ENCODE measurements at regions not wholly inside any gene's neighbourhood (a gene's known extent, or its start where the extent isn't known, plus 50 kb on each side); places are given as distances from the start of the nearest gene placed in this dataset.

GRCh38 chr9:1747417-1747967 lies 267.7 kb upstream of the SMARCA2 start:
- Histone ChIP-seq H3K27me3 (ENCODE audit: insufficient read depth, insufficient read length) (no peaks in the 10 kb centered on the region), H3K36me3 (ENCODE audit: insufficient read depth, insufficient read length, low read length) (no peaks in the 10 kb centered on the region), H3K4me3 (ENCODE audit: insufficient read length, low read depth) (no peak overlapping the region), H3K9ac (ENCODE audit: insufficient read length, low read depth) (no peak overlapping the region), H3K4me1 (ENCODE audit: insufficient read depth, insufficient read length) (no peaks in the 10 kb centered on the region), H3K9me3 (ENCODE audit: insufficient read depth, low read length) (no peaks in the 10 kb centered on the region)
- TF ChIP-seq SUZ12 (IDR thresholded peaks at IDR 0.05; ENCODE audit: extremely low read depth, insufficient read depth, insufficient read length) (no peak), ZNF274 (IDR thresholded peaks at IDR 0.05; ENCODE audit: low read depth, low read length) (no peak), YY1 (IDR thresholded peaks at IDR 0.05; ENCODE audit: insufficient read depth, insufficient read length) (no peak)
- no peak for DNase-seq (ENCODE audit: low read depth, low spot score)

DNA sequence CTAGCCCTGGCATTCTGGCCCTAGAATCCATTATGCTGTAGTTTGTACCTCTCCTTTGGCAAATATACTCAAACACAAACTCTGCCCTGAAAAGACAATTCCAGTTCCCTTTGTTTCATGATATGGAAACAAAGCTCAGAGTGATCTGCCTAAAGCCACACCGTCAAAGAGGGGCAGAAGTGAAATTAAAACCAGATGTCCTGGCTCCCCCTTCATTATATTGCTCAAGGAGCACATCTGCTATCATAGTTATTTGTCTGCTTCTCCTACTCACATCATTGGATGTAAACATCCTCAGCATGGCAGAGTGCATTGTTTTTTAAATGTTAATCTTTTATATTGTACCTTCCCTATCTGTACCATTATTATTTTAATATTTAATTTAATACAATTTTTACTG lies 266.7 kb upstream of the SMARCA2 start:
- TF ChIP-seq SUZ12 (IDR thresholded peaks at IDR 0.05; ENCODE audit: extremely low read depth, insufficient read depth, insufficient read length) (no peak), YY1 (IDR thresholded peaks at IDR 0.05; ENCODE audit: insufficient read depth, insufficient read length) (no peak), ZNF274 (IDR thresholded peaks at IDR 0.05; ENCODE audit: low read depth, low read length) (no peak)
- no peaks in the 10 kb centered on the region for H3K4me1 ChIP-seq (ENCODE audit: insufficient read depth, insufficient read length)
- no peaks in the 10 kb centered on the region for H3K9me3 ChIP-seq (ENCODE audit: insufficient read depth, low read length)
- H3K9ac ChIP-seq (ENCODE audit: insufficient read length, low read depth): no peak overlapping the region
- H3K27me3 ChIP-seq (ENCODE audit: insufficient read depth, insufficient read length): no peaks in the 10 kb centered on the region
- H3K4me3 ChIP-seq (ENCODE audit: insufficient read length, low read depth): no peak overlapping the region
- DNase-seq (ENCODE audit: low read depth, low spot score): no peak
- H3K36me3 ChIP-seq (ENCODE audit: insufficient read depth, insufficient read length, low read length): no peaks in the 10 kb centered on the region

DNA sequence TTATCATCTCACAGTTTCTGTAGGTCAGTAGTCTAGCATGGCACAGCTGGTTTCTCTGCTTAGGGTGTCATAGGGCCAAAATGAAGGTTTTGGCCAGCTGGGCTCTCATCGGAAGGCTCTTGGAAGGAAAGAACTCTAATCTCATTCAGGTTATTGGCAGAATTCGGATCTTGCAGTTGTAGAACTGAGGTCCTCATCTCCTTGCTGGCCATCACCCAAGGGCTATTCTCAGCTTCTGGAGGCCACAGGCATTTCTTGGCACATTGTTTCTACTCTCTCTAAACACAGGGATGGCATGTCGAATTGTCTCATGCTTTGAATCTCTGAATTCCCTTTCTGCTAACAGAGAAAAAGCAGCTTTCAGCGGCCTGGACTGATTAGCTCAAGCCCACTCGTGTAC lies 258.0 kb upstream of the SMARCA2 start:
- H3K27me3 ChIP-seq (ENCODE audit: insufficient read depth, insufficient read length): no peaks in the 10 kb centered on the region
- no peaks in the 10 kb centered on the region for H3K9me3 ChIP-seq (ENCODE audit: insufficient read depth, low read length)
- no peak for DNase-seq (ENCODE audit: low read depth, low spot score)
- H3K4me3 ChIP-seq (ENCODE audit: insufficient read length, low read depth): no peak overlapping the region
- H3K9ac ChIP-seq (ENCODE audit: insufficient read length, low read depth): no peak overlapping the region
- H3K36me3 ChIP-seq (ENCODE audit: insufficient read depth, insufficient read length, low read length): no peaks in the 10 kb centered on the region
- TF ChIP-seq SUZ12 (IDR thresholded peaks at IDR 0.05; ENCODE audit: extremely low read depth, insufficient read depth, insufficient read length) (no peak), YY1 (IDR thresholded peaks at IDR 0.05; ENCODE audit: insufficient read depth, insufficient read length) (no peak), ZNF274 (IDR thresholded peaks at IDR 0.05; ENCODE audit: low read depth, low read length) (no peak)
- no peaks in the 10 kb centered on the region for H3K4me1 ChIP-seq (ENCODE audit: insufficient read depth, insufficient read length)

- DNase-seq (ENCODE audit: low read depth, low spot score): no peak
- H3K36me3 ChIP-seq (ENCODE audit: insufficient read depth, insufficient read length, low read length): no peaks in the 10 kb centered on the region
- no peaks in the 10 kb centered on the region for H3K4me1 ChIP-seq (ENCODE audit: insufficient read depth, insufficient read length)
- H3K4me3 ChIP-seq (ENCODE audit: insufficient read length, low read depth): no peak overlapping the region
- H3K9me3 ChIP-seq (ENCODE audit: insufficient read depth, low read length): no peaks in the 10 kb centered on the region
- no peaks in the 10 kb centered on the region for H3K27me3 ChIP-seq (ENCODE audit: insufficient read depth, insufficient read length)
- no peak overlapping the region for H3K9ac ChIP-seq (ENCODE audit: insufficient read length, low read depth)
- TF ChIP-seq YY1 (IDR thresholded peaks at IDR 0.05; ENCODE audit: insufficient read depth, insufficient read length) (no peak), SUZ12 (IDR thresholded peaks at IDR 0.05; ENCODE audit: extremely low read depth, insufficient read depth, insufficient read length) (no peak), ZNF274 (IDR thresholded peaks at IDR 0.05; ENCODE audit: low read depth, low read length) (no peak)
Observed at GRCh38 chr9:1759009-1759408, 256.1 kb upstream of the SMARCA2 start.

GRCh38 chr9:1759771-1760300 lies 255.3 kb upstream of the SMARCA2 start:
- DNase-seq (ENCODE audit: low read depth, low spot score): no peak
- TF ChIP-seq SUZ12 (IDR thresholded peaks at IDR 0.05; ENCODE audit: extremely low read depth, insufficient read depth, insufficient read length) (no peak), ZNF274 (IDR thresholded peaks at IDR 0.05; ENCODE audit: low read depth, low read length) (no peak), YY1 (IDR thresholded peaks at IDR 0.05; ENCODE audit: insufficient read depth, insufficient read length) (no peak)
- H3K9ac ChIP-seq (ENCODE audit: insufficient read length, low read depth): no peak overlapping the region

GRCh38 chr9:1761807-1762206 lies 253.3 kb upstream of the SMARCA2 start:
- H3K36me3 ChIP-seq (ENCODE audit: insufficient read depth, insufficient read length, low read length): no peaks in the 10 kb centered on the region
- no peaks in the 10 kb centered on the region for H3K9me3 ChIP-seq (ENCODE audit: insufficient read depth, low read length)
- DNase-seq (ENCODE audit: low read depth, low spot score): no peak
- no peak for TF ChIP-seq ZNF274 (IDR thresholded peaks at IDR 0.05; ENCODE audit: low read depth, low read length)
- no peak for TF ChIP-seq YY1 (IDR thresholded peaks at IDR 0.05; ENCODE audit: insufficient read depth, insufficient read length)
- TF ChIP-seq SUZ12 (IDR thresholded peaks at IDR 0.05; ENCODE audit: extremely low read depth, insufficient read depth, insufficient read length): no peak
- no peaks in the 10 kb centered on the region for H3K27me3 ChIP-seq (ENCODE audit: insufficient read depth, insufficient read length)
- H3K4me3 ChIP-seq (ENCODE audit: insufficient read length, low read depth): no peak overlapping the region
- no peak overlapping the region for H3K9ac ChIP-seq (ENCODE audit: insufficient read length, low read depth)
- no peaks in the 10 kb centered on the region for H3K4me1 ChIP-seq (ENCODE audit: insufficient read depth, insufficient read length)

More at GRCh38 chr9:1759771-1760300, 255.3 kb upstream of the SMARCA2 start:
- Histone ChIP-seq H3K4me1 (ENCODE audit: insufficient read depth, insufficient read length) (no peaks in the 10 kb centered on the region), H3K36me3 (ENCODE audit: insufficient read depth, insufficient read length, low read length) (no peaks in the 10 kb centered on the region), H3K9me3 (ENCODE audit: insufficient read depth, low read length) (no peaks in the 10 kb centered on the region), H3K27me3 (ENCODE audit: insufficient read depth, insufficient read length) (no peaks in the 10 kb centered on the region), H3K4me3 (ENCODE audit: insufficient read length, low read depth) (no peak overlapping the region)

DNA sequence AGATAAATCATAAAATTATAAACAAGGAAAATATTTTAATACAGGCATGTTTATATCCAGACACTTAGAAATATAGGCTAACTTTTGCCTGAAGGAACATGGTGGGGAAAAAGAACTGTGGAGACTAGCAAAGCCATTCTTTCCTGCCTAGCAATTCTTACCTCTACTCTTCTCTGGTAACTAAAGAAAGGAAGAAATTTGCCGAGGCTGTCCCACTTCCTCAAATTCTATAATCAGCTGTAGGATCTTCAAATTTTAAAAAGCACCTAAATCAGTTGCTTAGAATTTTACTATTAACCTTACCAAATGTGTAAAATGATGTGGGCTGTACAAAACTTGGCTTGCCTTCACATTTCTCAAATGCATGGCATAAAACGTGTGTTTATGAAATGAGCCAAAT lies 249.1 kb upstream of the SMARCA2 start:
- Histone ChIP-seq H3K4me1 (ENCODE audit: insufficient read depth, insufficient read length) (no peaks in the 10 kb centered on the region), H3K4me3 (ENCODE audit: insufficient read length, low read depth) (no peak overlapping the region), H3K27me3 (ENCODE audit: insufficient read depth, insufficient read length) (no peaks in the 10 kb centered on the region), H3K36me3 (ENCODE audit: insufficient read depth, insufficient read length, low read length) (no peaks in the 10 kb centered on the region), H3K9ac (ENCODE audit: insufficient read length, low read depth) (no peak overlapping the region), H3K9me3 (ENCODE audit: insufficient read depth, low read length) (no peaks in the 10 kb centered on the region)
- TF ChIP-seq YY1 (IDR thresholded peaks at IDR 0.05; ENCODE audit: insufficient read depth, insufficient read length) (no peak), ZNF274 (IDR thresholded peaks at IDR 0.05; ENCODE audit: low read depth, low read length) (no peak), SUZ12 (IDR thresholded peaks at IDR 0.05; ENCODE audit: extremely low read depth, insufficient read depth, insufficient read length) (no peak)
- no peak for DNase-seq (ENCODE audit: low read depth, low spot score)

Measured in NT2/D1 (cell line).